ENCODE measurements at regions not wholly inside any gene's neighbourhood (a gene's known extent, or its start where the extent isn't known, plus 50 kb on each side); places are given as distances from the start of the nearest gene placed in this dataset.

DNA sequence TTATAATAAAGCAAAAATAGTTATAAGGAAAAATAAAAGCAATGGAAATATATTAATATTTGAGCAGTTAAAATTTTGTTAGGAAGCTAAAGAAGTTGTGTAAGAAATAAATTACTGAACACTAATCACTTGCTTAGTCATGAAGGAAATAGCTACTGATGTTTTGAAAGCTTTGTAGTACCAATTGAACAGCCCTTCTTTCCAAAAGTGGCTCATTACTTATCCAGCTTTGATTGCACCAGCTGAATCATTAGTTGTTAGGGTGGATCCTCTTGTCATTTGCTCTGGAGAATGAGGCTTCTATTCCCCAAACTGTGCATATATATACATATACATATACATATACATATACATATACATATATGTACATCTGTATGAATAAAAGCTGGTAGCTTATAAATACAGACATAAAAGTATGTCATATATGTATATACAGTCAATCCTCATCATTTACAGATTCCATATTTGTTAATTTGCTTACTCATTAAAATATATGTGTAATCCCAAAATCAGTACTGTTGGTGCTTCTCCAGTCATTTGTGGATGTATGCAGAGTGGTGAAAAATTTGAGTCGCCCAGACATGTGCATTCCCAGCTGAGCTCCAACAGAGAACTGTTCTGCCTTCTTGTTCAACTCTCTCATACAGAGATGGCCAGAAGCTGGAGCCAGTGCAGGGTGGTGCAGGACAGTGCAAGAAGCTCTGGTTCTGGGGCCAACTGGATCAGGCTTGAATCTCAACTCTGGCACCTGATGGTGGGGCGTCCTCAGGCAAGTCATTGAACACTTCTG is 214.1 kb downstream of the RPAP3 start:
- Histone ChIP-seq H3K4me3 (ENCODE audit: low read length) (no peak overlapping the region), H3K4me1 (ENCODE audit: insufficient read depth, low read length) (no peaks in the 10 kb centered on the region), H3K27me3 (ENCODE audit: control insufficient read depth in 1 of 2, insufficient read depth in 2 of 2, low read length in 2 of 2) (no peaks in the 10 kb centered on the region), H3K27ac (ENCODE audit: low read depth in 1 of 2, low read length in 2 of 2) (no peak overlapping the region), H3K9me3 (ENCODE audit: control insufficient read depth in 1 of 2, insufficient read depth in 1 of 2, low read length in 2 of 2) (peaks cover under 1 to 8% of the 10 kb centered on the region in 2 experiments), H3K36me3 (ENCODE audit: insufficient read depth, low read length) (no peaks in the 10 kb centered on the region)
- intact Hi-C loops (cut with DNase I, micrococcal nuclease), result no loop called here
- ATAC-seq (ENCODE audit: poor library complexity) (no peak), DNase-seq (no peak)
- ChIA-PET CTCF (interaction anchor here (0.8 kb wide), 1 partner anchor 11 kb away, joined by 3 read pairs; no protein-coding TSS in a partner anchor), POLR2A (no interaction called here)
- H3K27ac Mint-ChIP-seq, result no peak overlapping the region
- no peak overlapping the region for H3K4me3 Mint-ChIP-seq
- TF ChIP-seq, protein P1, sequence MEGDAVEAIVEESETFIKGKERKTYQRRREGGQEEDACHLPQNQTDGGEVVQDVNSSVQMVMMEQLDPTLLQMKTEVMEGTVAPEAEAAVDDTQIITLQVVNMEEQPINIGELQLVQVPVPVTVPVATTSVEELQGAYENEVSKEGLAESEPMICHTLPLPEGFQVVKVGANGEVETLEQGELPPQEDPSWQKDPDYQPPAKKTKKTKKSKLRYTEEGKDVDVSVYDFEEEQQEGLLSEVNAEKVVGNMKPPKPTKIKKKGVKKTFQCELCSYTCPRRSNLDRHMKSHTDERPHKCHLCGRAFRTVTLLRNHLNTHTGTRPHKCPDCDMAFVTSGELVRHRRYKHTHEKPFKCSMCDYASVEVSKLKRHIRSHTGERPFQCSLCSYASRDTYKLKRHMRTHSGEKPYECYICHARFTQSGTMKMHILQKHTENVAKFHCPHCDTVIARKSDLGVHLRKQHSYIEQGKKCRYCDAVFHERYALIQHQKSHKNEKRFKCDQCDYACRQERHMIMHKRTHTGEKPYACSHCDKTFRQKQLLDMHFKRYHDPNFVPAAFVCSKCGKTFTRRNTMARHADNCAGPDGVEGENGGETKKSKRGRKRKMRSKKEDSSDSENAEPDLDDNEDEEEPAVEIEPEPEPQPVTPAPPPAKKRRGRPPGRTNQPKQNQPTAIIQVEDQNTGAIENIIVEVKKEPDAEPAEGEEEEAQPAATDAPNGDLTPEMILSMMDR (IDR thresholded peaks at IDR 0.05), result no peak
- peaks cover 5% of the 10 kb centered on the region for H3K9me3 Mint-ChIP-seq
- no peaks in the 10 kb centered on the region for H3K4me1 Mint-ChIP-seq (ENCODE audit: low read depth)
- H3K27me3 Mint-ChIP-seq, result no peaks in the 10 kb centered on the region
- H3K36me3 Mint-ChIP-seq (ENCODE audit: low read depth), result peaks cover 7% of the 10 kb centered on the region

DNA sequence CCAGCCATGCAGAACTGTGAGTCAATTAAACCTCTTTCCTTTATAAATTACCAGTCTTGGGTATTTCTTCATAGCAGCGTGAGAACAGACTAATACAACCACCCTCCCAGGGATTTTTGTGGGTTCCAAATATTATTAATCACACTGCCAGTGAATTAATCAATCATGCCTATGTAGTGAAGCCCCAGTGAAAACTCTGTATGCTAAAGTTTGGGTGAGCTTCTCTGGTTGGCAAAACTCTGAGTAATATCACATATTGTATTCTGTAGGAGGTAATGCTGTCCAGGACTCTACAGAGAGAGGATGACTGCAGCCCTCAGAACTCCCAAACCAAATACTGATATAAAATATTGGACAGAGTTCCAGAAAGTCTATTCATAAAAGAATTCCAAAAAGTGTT is 216.9 kb downstream of the RPAP3 start:
- Histone ChIP-seq H3K9me3 (ENCODE audit: control insufficient read depth in 1 of 2, insufficient read depth in 1 of 2, low read length in 2 of 2) (peaks cover 3 to 13% of the 10 kb centered on the region in 2 experiments), H3K27ac (ENCODE audit: low read depth in 1 of 2, low read length in 2 of 2) (no peak overlapping the region), H3K27me3 (ENCODE audit: control insufficient read depth in 1 of 2, insufficient read depth in 2 of 2, low read length in 2 of 2) (no peaks in the 10 kb centered on the region), H3K36me3 (ENCODE audit: insufficient read depth, low read length) (no peaks in the 10 kb centered on the region), H3K4me3 (ENCODE audit: low read length) (no peak overlapping the region), H3K4me1 (ENCODE audit: insufficient read depth, low read length) (no peaks in the 10 kb centered on the region)
- TF ChIP-seq, protein P1 (IDR thresholded peaks at IDR 0.05), result no peak
- Mint-ChIP-seq H3K9me3 (peaks cover 7% of the 10 kb centered on the region), H3K4me1 (ENCODE audit: low read depth) (no peaks in the 10 kb centered on the region), H3K27me3 (no peaks in the 10 kb centered on the region), H3K36me3 (ENCODE audit: low read depth) (peaks cover 7% of the 10 kb centered on the region), H3K27ac (no peak overlapping the region), H3K4me3 (no peak overlapping the region)
- ChIA-PET POLR2A (no interaction called here), CTCF (no interaction called here)
- DNase-seq (no peak), ATAC-seq (ENCODE audit: poor library complexity) (no peak)
- intact Hi-C loops (cut with DNase I, micrococcal nuclease), result no loop called here

DNA sequence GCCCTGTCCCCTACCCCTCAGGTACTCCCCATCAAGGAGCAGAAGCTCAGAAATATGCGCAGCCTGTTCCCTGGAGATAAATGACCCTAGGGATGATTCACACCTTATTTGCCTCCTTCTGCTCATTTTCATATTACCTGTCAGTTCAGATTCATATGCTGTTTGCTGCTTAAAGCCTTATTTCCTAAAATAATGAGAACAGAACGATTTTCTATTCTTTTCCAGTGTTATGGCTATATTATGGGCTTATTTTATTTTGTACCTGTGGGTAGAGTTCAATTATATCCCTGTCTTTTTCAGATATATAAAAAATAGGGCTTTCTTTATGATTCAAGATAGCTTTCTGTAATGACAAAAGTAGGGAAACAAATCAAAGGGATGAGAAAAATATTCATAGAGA is 224.8 kb downstream of the RPAP3 start:
- Mint-ChIP-seq H3K4me3 (no peak overlapping the region), H3K4me1 (ENCODE audit: low read depth) (no peaks in the 10 kb centered on the region), H3K27me3 (no peaks in the 10 kb centered on the region), H3K27ac (no peak overlapping the region), H3K36me3 (ENCODE audit: low read depth) (no peaks in the 10 kb centered on the region), H3K9me3 (peaks cover 10% of the 10 kb centered on the region)
- ATAC-seq (ENCODE audit: poor library complexity), result no peak
- no peak for DNase-seq
- Histone ChIP-seq H3K36me3 (ENCODE audit: insufficient read depth, low read length) (no peaks in the 10 kb centered on the region), H3K27me3 (ENCODE audit: control insufficient read depth in 1 of 2, insufficient read depth in 2 of 2, low read length in 2 of 2) (no peaks in the 10 kb centered on the region), H3K4me3 (ENCODE audit: low read length) (no peak overlapping the region), H3K9me3 (ENCODE audit: control insufficient read depth in 1 of 2, insufficient read depth in 1 of 2, low read length in 2 of 2) (peaks cover 0 to 3% of the 10 kb centered on the region in 2 experiments), H3K4me1 (ENCODE audit: insufficient read depth, low read length) (no peaks in the 10 kb centered on the region), H3K27ac (ENCODE audit: low read depth in 1 of 2, low read length in 2 of 2) (no peak overlapping the region)
- intact Hi-C loops (cut with DNase I, micrococcal nuclease), result no loop called here
- TF ChIP-seq, protein P1 (IDR thresholded peaks at IDR 0.05), result no peak
- POLR2A ChIA-PET, result no interaction called here
- CTCF ChIA-PET, result no interaction called here
